ENCODE measurements at regions not wholly inside any gene's neighbourhood (a gene's known extent, or its start where the extent isn't known, plus 50 kb on each side); places are given as distances from the start of the nearest gene placed in this dataset.

- Histone ChIP-seq H3K9me3 (no peaks in the 10 kb centered on the region), H3K27ac (no peak overlapping the region), H3K4me1 (no peaks in the 10 kb centered on the region), H3K4me2 (no peak overlapping the region), H3K4me3 (no peak overlapping the region)
- ATAC-seq (no peak), DNase-seq (ENCODE audit: low read depth in 1 of 2, low spot score in 1 of 2) (no peak), FAIRE-seq (no peak)
- WGBS (ENCODE audit: missing lambda C conversion rate): 26% methylated on average over 2 of the region's 2 CpGs
- ChIA-PET CTCF (no interaction called here), POLR2A (no interaction called here)
- TF ChIP-seq, protein P1, sequence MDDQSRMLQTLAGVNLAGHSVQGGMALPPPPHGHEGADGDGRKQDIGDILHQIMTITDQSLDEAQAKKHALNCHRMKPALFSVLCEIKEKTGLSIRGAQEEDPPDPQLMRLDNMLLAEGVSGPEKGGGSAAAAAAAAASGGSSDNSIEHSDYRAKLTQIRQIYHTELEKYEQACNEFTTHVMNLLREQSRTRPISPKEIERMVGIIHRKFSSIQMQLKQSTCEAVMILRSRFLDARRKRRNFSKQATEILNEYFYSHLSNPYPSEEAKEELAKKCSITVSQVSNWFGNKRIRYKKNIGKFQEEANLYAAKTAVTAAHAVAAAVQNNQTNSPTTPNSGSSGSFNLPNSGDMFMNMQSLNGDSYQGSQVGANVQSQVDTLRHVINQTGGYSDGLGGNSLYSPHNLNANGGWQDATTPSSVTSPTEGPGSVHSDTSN (IDR thresholded peaks at IDR 0.05): no peak
- TF ChIP-seq CBX8 (IDR thresholded peaks at IDR 0.05): no peak
- no peak for TF ChIP-seq HEYL (CRISPR knock-in tag; IDR thresholded peaks at IDR 0.05)
- no peak for TF ChIP-seq JUNB (IDR thresholded peaks at IDR 0.05)
- TF ChIP-seq SMC3 (IDR thresholded peaks at IDR 0.05): no peak
- no peak for TF ChIP-seq EP300 (IDR thresholded peaks at IDR 0.05)
These were observed 339.5 kb downstream of the PLA2G4A start for GRCh38 chr1:187168297-187168696.

DNA sequence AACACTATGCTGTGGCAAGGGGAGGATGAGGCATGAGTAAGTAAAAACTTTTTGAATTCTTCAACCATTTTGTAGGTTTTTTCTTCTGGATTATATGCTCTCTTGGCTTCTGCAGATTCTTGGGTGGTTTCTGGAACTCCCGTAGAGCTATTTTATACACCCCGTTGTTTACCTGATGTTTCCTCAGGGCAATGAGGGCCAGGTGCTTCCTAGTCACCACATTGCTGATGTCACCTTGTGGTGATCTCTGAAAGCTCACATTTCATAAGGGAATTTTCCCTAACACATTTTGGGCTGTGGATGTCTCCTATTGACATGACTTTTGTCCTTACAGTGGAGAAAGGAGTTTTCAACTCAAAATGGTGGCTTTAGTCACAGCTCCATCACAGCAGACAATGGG lies 356.6 kb downstream of the PLA2G4A start:
- CTCF ChIA-PET: no interaction called here
- no peak overlapping the region for H3K27ac ChIP-seq
- POLR2A ChIA-PET: no interaction called here
- no peak for ATAC-seq
- H3K4me1 ChIP-seq: no peaks in the 10 kb centered on the region
- no peak overlapping the region for H3K4me3 ChIP-seq
- H3K9me3 ChIP-seq: no peaks in the 10 kb centered on the region
- no peak for DNase-seq (ENCODE audit: low read depth in 1 of 2, low spot score in 1 of 2)
- FAIRE-seq: no peak
- 50% methylated on average over 2 of the region's 2 CpGs for WGBS (ENCODE audit: missing lambda C conversion rate)
- H3K4me2 ChIP-seq: no peak overlapping the region
- TF ChIP-seq TP53 (CRISPR knock-in tag; IDR thresholded peaks at IDR 0.05) (no peak), HOXA7 (CRISPR knock-in tag; IDR thresholded peaks at IDR 0.05) (no peak), RARB (CRISPR knock-in tag; IDR thresholded peaks at IDR 0.05) (no peak), JUN (IDR thresholded peaks at IDR 0.05) (no peak), HOXB5 (CRISPR knock-in tag; IDR thresholded peaks at IDR 0.05) (no peak), NR3C1 (IDR thresholded peaks at IDR 0.05) (no peak), ESRRA (IDR thresholded peaks at IDR 0.05; ENCODE audit: borderline replicate concordance, low read length) (no peak), EP300 (IDR thresholded peaks at IDR 0.05) (no peak), JUNB (IDR thresholded peaks at IDR 0.05) (no peak), BHLHE40 (IDR thresholded peaks at IDR 0.05; ENCODE audit: low read depth, low read length) (no peak), HDAC2 (IDR thresholded peaks at IDR 0.05) (no peak), FOSL2 (IDR thresholded peaks at IDR 0.05) (no peak), FOSL2 (CRISPR knock-in tag; IDR thresholded peaks at IDR 0.05) (no peak), CBX2 (IDR thresholded peaks at IDR 0.05; ENCODE audit: borderline replicate concordance, low read depth) (no peak), FOXS1 (CRISPR knock-in tag; IDR thresholded peaks at IDR 0.05) (no peak), REST (IDR thresholded peaks at IDR 0.05) (no peak), PHF8 (IDR thresholded peaks at IDR 0.05; ENCODE audit: borderline replicate concordance, low read depth) (no peak), MAFK (IDR thresholded peaks at IDR 0.05; ENCODE audit: partially characterized antibody) (no peak)
- TF ChIP-seq, protein P2, sequence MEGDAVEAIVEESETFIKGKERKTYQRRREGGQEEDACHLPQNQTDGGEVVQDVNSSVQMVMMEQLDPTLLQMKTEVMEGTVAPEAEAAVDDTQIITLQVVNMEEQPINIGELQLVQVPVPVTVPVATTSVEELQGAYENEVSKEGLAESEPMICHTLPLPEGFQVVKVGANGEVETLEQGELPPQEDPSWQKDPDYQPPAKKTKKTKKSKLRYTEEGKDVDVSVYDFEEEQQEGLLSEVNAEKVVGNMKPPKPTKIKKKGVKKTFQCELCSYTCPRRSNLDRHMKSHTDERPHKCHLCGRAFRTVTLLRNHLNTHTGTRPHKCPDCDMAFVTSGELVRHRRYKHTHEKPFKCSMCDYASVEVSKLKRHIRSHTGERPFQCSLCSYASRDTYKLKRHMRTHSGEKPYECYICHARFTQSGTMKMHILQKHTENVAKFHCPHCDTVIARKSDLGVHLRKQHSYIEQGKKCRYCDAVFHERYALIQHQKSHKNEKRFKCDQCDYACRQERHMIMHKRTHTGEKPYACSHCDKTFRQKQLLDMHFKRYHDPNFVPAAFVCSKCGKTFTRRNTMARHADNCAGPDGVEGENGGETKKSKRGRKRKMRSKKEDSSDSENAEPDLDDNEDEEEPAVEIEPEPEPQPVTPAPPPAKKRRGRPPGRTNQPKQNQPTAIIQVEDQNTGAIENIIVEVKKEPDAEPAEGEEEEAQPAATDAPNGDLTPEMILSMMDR (IDR thresholded peaks at IDR 0.05): no peak

All from A549 (cell line).